GM18520 (cell line): ENCODE measurements at regions not wholly inside any gene's neighbourhood (a gene's known extent, or its start where the extent isn't known, plus 50 kb on each side); places are given as distances from the start of the nearest gene placed in this dataset.
"Not testable (repeated sequence)": the region's sequence is repeated elsewhere in the genome, so short reads cannot be mapped to it uniquely, and the experiment has no call there.

Source experiments
- ATAC-seq: cut with Tn5 transposase; IDR thresholded peaks from one replicate; pipeline ENCODE4 v1.9.1; 2021; ENCODE audit not compliant: unreplicated experiment

- ATAC-seq, result no peak
Measured at GRCh38 chr6:167748458-167749379, 78.0 kb upstream of the AFDN start.

GRCh38 chr6:167750956-167751358 lies 75.8 kb upstream of the AFDN start:
- no peak for ATAC-seq

- ATAC-seq, result no peak
Measured at GRCh38 chr6:167751579-167752115, 75.1 kb upstream of the AFDN start.

- not testable (repeated sequence) for ATAC-seq
Measured at GRCh38 chr6:167753281-167753680, 73.4 kb upstream of the AFDN start.

GRCh38 chr6:167754691-167755090 lies 72.0 kb upstream of the AFDN start:
- no peak for ATAC-seq

GRCh38 chr6:167755461-167755860 lies 71.2 kb upstream of the AFDN start:
- no peak for ATAC-seq

GRCh38 chr6:167756597-167756996 lies 70.1 kb upstream of the AFDN start:
- no peak for ATAC-seq

GRCh38 chr6:167757249-167757648 lies 69.5 kb upstream of the AFDN start:
- no peak for ATAC-seq

GRCh38 chr6:167757821-167758220 lies 68.9 kb upstream of the AFDN start:
- no peak for ATAC-seq

GRCh38 chr6:167758309-167759023 lies 68.2 kb upstream of the AFDN start:
- ATAC-seq, result no peak

GRCh38 chr6:167759206-167759605 lies 67.5 kb upstream of the AFDN start:
- ATAC-seq, result no peak

- no peak for ATAC-seq
Measured at GRCh38 chr6:167759912-167760311, 66.8 kb upstream of the AFDN start.

GRCh38 chr6:167760979-167761793 lies 65.5 kb upstream of the AFDN start:
- ATAC-seq, result no peak

- ATAC-seq, result no peak
Measured at GRCh38 chr6:167761794-167762258, 64.9 kb upstream of the AFDN start.

- no peak for ATAC-seq
Measured at GRCh38 chr6:167762259-167762962, 64.3 kb upstream of the AFDN start.

- ATAC-seq, result no peak
Measured at GRCh38 chr6:167763056-167763944, 63.4 kb upstream of the AFDN start.

- no peak for ATAC-seq
Measured at GRCh38 chr6:167764215-167764614, 62.5 kb upstream of the AFDN start.

- ATAC-seq, result no peak
Measured at GRCh38 chr6:167764713-167765479, 61.8 kb upstream of the AFDN start.
